ENCODE measurements at regions not wholly inside any gene's neighbourhood (a gene's known extent, or its start where the extent isn't known, plus 50 kb on each side); places are given as distances from the start of the nearest gene placed in this dataset.

GRCh38 chr9:1151691-1152090 lies 101.5 kb downstream of the DMRT2 start:
- no peak for DNase-seq (ENCODE audit: low read depth)
- no peak overlapping the region for H3K4me3 ChIP-seq (ENCODE audit: low read depth, low read length)
- TF ChIP-seq, protein P1, sequence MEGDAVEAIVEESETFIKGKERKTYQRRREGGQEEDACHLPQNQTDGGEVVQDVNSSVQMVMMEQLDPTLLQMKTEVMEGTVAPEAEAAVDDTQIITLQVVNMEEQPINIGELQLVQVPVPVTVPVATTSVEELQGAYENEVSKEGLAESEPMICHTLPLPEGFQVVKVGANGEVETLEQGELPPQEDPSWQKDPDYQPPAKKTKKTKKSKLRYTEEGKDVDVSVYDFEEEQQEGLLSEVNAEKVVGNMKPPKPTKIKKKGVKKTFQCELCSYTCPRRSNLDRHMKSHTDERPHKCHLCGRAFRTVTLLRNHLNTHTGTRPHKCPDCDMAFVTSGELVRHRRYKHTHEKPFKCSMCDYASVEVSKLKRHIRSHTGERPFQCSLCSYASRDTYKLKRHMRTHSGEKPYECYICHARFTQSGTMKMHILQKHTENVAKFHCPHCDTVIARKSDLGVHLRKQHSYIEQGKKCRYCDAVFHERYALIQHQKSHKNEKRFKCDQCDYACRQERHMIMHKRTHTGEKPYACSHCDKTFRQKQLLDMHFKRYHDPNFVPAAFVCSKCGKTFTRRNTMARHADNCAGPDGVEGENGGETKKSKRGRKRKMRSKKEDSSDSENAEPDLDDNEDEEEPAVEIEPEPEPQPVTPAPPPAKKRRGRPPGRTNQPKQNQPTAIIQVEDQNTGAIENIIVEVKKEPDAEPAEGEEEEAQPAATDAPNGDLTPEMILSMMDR (IDR thresholded peaks at IDR 0.05; ENCODE audit: insufficient read depth, low read depth, low read length), result no peak

DNA sequence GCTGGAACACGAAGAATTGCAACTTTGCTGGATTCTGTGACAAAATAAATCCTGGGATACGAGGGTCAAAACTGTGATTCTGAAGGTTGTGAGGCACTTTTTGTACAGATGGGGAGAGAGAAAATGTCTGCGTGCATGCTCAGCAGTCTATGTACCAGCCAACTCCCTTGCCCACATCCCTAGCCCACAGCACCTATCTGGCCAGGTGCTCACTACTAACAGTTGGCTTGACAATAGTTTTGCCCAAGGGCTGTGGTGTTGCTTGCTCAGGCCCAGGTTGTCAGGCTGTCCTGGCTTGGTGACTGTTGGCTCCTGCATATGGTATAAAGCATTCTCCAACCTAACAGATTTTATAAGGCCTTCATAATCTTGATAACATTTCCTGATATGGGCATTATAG lies 102.0 kb downstream of the DMRT2 start:
- TF ChIP-seq, protein P1 (IDR thresholded peaks at IDR 0.05; ENCODE audit: insufficient read depth, low read depth, low read length), result no peak
- H3K4me3 ChIP-seq (ENCODE audit: low read depth, low read length), result no peak overlapping the region
- DNase-seq (ENCODE audit: low read depth), result no peak

DNA sequence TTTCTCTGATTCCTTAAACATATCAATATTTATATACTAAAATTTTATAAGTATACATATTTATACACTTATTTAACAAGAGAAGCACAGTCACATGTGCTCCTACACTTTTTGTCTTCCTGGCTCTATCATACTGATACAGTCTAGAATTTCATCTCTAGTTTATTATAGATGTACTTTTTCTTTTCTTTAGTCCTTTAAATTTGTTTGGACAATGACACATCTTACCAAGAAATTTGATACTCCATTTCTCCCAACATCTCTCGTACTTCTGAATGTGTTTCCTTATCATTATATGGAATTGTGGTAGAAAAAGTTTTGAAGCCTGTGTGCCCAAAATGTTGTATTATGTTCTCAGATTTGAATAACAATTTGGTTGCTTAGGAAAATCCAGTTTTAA lies 104.6 kb downstream of the DMRT2 start:
- TF ChIP-seq, protein P1 (IDR thresholded peaks at IDR 0.05; ENCODE audit: insufficient read depth, low read depth, low read length), result no peak
- H3K4me3 ChIP-seq (ENCODE audit: low read depth, low read length), result no peak overlapping the region
- DNase-seq (ENCODE audit: low read depth), result no peak

DNA sequence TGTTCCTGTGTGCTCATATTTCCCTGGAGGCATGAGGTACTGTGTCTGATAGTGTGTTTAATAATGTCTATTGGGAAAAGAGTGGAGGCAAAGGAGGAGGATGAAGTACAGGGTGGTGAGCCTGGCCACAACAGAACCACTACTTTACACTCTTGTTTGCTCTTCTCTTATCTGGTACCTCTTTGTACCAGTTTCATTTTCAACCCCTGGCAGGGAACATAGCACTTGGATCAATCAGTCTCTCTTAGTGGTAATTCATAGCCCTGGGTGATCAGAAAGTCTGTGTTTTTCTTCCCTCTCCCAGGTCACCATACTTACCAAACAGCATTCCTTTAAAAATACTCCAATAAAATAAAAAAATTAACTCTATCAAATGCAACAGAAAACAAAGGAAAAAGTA lies 105.4 kb downstream of the DMRT2 start:
- no peak for DNase-seq (ENCODE audit: low read depth)
- H3K4me3 ChIP-seq (ENCODE audit: low read depth, low read length), result no peak overlapping the region
- TF ChIP-seq, protein P1 (IDR thresholded peaks at IDR 0.05; ENCODE audit: insufficient read depth, low read depth, low read length), result no peak

- TF ChIP-seq, protein P1 (IDR thresholded peaks at IDR 0.05; ENCODE audit: insufficient read depth, low read depth, low read length), result no peak
- H3K4me3 ChIP-seq (ENCODE audit: low read depth, low read length), result no peak overlapping the region
- DNase-seq (ENCODE audit: low read depth), result no peak
These were observed 106.8 kb downstream of the DMRT2 start for GRCh38 chr9:1156794-1157550.

DNA sequence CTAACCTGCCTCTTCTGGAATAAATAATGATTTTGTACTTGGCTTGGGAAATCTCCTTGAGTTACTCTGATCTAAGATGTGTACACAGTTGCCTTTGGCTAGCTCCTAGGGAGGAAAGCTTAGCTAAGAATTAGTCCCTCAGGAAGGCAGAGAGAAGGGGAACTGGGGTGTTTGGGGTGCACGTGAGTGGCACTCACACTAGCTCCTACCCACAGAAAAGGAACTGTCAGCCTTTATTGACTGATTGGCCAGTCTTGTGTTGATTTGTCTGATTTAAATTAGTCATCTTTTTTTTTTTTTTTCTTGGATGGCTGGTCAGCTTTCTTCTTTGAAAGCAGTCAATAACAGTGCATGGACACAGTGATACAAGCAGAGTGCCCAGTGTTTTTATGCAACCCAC lies 107.7 kb downstream of the DMRT2 start:
- TF ChIP-seq, protein P1 (IDR thresholded peaks at IDR 0.05; ENCODE audit: insufficient read depth, low read depth, low read length), result no peak
- DNase-seq (ENCODE audit: low read depth), result no peak
- no peak overlapping the region for H3K4me3 ChIP-seq (ENCODE audit: low read depth, low read length)

DNA sequence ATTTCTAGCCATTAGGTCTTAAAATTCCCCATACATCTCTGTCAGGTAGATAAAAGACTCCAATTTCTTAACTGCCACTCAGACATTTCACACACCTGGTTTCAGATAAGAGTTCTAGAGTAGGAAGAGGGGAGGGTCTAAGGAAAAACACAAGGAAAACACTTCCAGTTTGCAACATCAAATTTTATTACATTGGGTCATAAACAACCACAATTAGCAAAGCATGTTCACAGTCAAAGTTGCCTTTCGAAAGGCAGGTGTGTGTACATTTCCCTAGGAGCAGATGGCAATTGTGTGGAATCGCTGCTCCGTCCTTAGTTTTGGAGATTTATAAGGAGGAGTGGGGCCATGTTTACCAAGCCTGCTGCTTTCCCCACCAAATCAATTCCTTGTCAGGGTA lies 120.8 kb downstream of the DMRT2 start:
- no peak for DNase-seq (ENCODE audit: low read depth)
- no peak overlapping the region for H3K4me3 ChIP-seq (ENCODE audit: low read depth, low read length)
- TF ChIP-seq, protein P1 (IDR thresholded peaks at IDR 0.05; ENCODE audit: insufficient read depth, low read depth, low read length), result no peak

All from fibroblast of villous mesenchyme (primary cell).